ENCODE measurements at regions not wholly inside any gene's neighbourhood (a gene's known extent, or its start where the extent isn't known, plus 50 kb on each side); places are given as distances from the start of the nearest gene placed in this dataset.

DNA sequence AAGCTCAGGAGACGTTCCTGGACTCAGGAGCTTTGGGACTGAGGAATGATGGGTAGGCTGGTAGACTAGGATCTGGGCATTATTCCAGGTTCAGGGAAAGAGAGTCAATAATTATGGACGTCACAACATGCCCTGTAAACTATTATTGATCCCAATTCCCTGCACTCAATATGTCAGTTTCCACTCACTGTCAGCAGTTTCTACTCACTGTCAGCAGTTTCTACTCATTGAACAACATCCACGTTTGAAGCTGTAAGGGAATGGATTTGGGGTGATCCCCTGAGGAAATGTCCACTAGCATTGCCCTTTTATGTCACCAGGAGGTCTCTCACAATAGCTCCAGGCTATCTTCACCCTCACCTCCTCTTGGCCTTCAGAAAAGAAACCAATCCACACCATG lies 1268.6 kb downstream of the TYW1 start:
- TF ChIP-seq, protein P1, sequence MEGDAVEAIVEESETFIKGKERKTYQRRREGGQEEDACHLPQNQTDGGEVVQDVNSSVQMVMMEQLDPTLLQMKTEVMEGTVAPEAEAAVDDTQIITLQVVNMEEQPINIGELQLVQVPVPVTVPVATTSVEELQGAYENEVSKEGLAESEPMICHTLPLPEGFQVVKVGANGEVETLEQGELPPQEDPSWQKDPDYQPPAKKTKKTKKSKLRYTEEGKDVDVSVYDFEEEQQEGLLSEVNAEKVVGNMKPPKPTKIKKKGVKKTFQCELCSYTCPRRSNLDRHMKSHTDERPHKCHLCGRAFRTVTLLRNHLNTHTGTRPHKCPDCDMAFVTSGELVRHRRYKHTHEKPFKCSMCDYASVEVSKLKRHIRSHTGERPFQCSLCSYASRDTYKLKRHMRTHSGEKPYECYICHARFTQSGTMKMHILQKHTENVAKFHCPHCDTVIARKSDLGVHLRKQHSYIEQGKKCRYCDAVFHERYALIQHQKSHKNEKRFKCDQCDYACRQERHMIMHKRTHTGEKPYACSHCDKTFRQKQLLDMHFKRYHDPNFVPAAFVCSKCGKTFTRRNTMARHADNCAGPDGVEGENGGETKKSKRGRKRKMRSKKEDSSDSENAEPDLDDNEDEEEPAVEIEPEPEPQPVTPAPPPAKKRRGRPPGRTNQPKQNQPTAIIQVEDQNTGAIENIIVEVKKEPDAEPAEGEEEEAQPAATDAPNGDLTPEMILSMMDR (IDR thresholded peaks at IDR 0.05; ENCODE audit: control insufficient read depth, extremely low read depth, insufficient read depth), result no peak
- no peak for DNase-seq (ENCODE audit: low read depth)
- no peak overlapping the region for H3K4me3 ChIP-seq (ENCODE audit: low read depth, low read length)

DNA sequence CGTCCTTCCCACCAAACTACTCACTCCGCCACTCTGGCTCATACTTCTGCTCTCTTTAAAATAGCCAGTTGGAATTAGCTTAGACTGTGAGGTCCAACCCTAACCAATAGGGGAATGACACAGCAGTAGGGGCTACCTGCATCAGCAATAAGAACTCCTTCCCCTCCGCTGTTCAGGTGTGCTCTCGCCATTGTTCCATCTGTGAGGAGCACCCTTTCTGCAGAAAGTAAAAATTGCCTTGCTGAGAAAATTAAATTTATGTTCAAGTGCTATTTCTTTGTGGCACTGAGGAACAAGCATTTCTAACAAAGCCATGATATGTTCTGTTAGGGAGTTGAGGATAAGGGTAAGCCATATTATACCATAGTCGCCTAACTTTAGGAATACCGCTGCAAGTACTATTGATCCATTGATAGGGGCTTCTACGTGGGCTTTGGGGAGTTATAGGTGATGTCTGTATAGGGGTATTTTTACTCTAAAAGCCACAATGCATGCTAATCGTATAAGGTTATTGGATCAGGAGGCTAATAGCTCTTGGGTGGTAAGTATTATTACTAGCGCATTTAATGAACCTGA lies 1269.5 kb downstream of the TYW1 start:
- TF ChIP-seq, protein P1 (IDR thresholded peaks at IDR 0.05; ENCODE audit: control insufficient read depth, extremely low read depth, insufficient read depth), result no peak
- H3K4me3 ChIP-seq (ENCODE audit: low read depth, low read length), result no peak overlapping the region
- DNase-seq (ENCODE audit: low read depth), result no peak

DNA sequence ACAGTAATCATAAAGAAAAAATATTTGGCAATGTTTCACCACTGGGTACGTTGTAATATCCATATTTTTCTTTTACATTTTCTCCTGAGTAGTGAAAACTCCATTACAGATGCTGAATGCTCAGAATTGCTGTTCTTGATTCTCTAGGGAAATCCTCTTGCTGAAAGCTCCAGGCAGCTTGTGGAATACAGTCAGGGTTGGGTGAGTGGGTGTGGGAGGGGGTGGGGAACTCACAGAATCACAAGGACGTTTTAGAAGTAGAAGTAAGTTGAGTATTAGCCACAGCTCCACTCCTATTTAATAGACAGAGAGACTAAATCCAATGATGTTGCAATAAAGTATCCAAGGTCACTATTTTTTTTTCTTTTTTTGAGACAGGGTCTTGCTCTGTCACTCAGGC lies 1270.9 kb downstream of the TYW1 start:
- TF ChIP-seq, protein P1 (IDR thresholded peaks at IDR 0.05; ENCODE audit: control insufficient read depth, extremely low read depth, insufficient read depth), result no peak
- no peak for DNase-seq (ENCODE audit: low read depth)
- H3K4me3 ChIP-seq (ENCODE audit: low read depth, low read length), result no peak overlapping the region

DNA sequence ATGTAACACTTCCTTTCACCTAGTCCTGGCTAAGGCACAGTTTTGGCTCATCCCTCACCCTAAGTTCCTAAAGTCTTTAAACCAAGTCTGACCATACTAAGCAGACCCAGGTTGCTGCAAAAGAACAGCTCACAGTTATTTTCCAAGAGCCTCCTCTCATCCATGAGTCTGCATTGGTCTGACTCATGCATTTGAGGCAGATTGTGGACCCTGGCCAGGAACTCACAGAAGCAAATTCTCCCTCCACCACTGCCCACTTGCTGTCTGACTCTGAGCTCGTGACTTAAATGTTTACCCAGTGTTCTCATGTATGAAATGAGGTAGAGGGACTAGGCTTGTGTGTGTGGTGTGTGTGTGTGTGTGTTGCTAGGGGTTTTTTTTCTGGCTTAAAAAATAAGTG lies 1272.8 kb downstream of the TYW1 start:
- no peak for DNase-seq (ENCODE audit: low read depth)
- H3K4me3 ChIP-seq (ENCODE audit: low read depth, low read length), result no peak overlapping the region
- TF ChIP-seq, protein P1 (IDR thresholded peaks at IDR 0.05; ENCODE audit: control insufficient read depth, extremely low read depth, insufficient read depth), result no peak

DNA sequence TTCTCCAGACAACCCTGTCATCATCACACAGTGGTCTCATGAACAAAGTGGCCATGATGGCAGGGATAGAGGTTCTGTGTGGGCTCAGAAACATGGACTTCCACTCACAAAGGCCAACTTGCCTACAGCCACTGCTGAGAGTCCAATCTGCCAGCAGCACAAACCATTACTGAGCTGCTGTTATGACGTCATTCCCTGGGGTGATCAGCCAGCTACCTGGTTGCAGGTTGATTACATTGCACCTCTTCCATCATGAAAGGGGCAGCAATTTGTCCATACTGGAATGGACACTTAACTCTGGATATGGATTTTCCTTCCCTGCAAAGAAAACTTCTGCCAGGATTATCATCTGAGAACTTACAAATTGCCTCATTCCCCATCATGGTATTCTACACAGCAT lies 1275.9 kb downstream of the TYW1 start:
- TF ChIP-seq, protein P1 (IDR thresholded peaks at IDR 0.05; ENCODE audit: control insufficient read depth, extremely low read depth, insufficient read depth), result no peak
- no peak overlapping the region for H3K4me3 ChIP-seq (ENCODE audit: low read depth, low read length)
- no peak for DNase-seq (ENCODE audit: low read depth)

DNA sequence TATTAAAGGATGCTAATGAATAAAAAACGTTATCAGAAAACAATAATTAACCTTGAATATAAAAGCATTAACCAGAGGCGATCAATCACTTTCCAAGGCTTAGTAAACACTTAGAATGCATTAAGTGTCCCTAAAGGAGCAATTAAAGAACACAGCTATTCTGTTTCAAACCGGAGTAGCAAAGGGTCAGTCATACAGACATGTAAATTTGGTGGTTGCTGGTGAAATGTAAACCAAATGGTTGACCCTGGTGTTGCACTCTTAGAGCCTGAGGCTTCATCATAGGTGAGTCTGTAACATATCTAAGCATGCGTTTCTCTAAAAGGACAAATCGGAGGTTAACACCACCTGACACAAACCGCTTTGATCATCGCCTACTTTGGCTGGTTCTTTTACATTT lies 1280.1 kb downstream of the TYW1 start:
- TF ChIP-seq, protein P1 (IDR thresholded peaks at IDR 0.05; ENCODE audit: control insufficient read depth, extremely low read depth, insufficient read depth), result no peak
- DNase-seq (ENCODE audit: low read depth), result no peak
- H3K4me3 ChIP-seq (ENCODE audit: low read depth, low read length), result no peak overlapping the region

DNA sequence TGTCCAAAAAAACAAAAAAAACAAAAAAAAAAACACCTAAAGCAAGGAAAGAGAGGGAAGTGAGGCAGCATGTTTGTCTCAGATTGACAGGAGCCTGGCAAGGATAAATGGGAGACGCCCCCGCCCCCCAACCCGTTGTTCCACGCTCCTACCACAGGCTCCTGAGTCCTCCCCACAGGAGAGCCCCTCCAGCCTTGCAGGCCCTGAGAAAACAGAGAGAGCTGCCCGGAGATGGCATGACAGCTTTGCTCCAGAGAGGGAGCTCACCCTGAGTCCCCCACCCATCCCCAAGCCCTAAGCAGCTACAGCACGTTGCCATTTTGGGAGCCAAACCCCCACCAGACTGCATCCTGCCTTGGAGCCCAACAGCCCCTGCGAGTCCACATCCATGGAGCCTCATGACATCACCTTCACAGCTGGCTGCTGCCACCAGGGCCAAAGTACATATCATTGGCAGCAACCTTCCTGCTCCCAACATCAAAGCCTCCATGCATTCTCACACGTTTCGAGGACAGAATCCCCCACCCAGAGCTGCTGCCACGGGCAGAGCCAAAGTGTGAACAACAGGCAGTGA lies 1283.3 kb downstream of the TYW1 start:
- DNase-seq (ENCODE audit: low read depth), result no peak
- H3K4me3 ChIP-seq (ENCODE audit: low read depth, low read length), result no peak overlapping the region
- TF ChIP-seq, protein P1 (IDR thresholded peaks at IDR 0.05; ENCODE audit: control insufficient read depth, extremely low read depth, insufficient read depth), result no peak

Measured in LNCaP clone FGC (cell line).